ENCODE measurements at regions not wholly inside any gene's neighbourhood (a gene's known extent, or its start where the extent isn't known, plus 50 kb on each side); places are given as distances from the start of the nearest gene placed in this dataset.

DNA sequence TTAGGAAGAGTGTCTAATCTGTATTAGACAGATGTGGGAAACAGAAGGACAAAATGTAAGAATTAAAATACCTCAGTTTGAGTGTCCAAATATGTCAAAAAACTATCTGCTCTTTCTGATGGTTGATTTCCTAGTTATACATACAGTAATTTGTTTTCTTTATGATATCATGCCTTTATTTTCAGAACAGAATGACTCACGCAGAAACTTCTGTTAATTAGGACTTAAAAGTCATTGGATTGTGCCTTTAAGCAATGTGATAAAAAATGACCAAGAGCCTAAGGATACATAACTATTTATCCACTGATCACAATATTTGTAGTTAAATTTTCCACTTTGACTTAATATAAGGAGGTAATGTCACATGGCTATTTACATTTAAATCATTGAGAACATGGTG, 206.7 kb upstream of the PTPRZ1 start:
- TF ChIP-seq, protein P1, sequence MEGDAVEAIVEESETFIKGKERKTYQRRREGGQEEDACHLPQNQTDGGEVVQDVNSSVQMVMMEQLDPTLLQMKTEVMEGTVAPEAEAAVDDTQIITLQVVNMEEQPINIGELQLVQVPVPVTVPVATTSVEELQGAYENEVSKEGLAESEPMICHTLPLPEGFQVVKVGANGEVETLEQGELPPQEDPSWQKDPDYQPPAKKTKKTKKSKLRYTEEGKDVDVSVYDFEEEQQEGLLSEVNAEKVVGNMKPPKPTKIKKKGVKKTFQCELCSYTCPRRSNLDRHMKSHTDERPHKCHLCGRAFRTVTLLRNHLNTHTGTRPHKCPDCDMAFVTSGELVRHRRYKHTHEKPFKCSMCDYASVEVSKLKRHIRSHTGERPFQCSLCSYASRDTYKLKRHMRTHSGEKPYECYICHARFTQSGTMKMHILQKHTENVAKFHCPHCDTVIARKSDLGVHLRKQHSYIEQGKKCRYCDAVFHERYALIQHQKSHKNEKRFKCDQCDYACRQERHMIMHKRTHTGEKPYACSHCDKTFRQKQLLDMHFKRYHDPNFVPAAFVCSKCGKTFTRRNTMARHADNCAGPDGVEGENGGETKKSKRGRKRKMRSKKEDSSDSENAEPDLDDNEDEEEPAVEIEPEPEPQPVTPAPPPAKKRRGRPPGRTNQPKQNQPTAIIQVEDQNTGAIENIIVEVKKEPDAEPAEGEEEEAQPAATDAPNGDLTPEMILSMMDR (IDR thresholded peaks at IDR 0.05; ENCODE audit: insufficient read depth, low read length): no peak
- TF ChIP-seq POLR2AphosphoS5 (IDR thresholded peaks at IDR 0.05; ENCODE audit: low read depth): no peak
